H9 (cell line): ENCODE measurements at regions not wholly inside any gene's neighbourhood (a gene's known extent, or its start where the extent isn't known, plus 50 kb on each side); places are given as distances from the start of the nearest gene placed in this dataset.
A peak's percentile ranks its signal among the peaks of the same experiment; 100 is the strongest.

ENCODE experiments used
- DNase-seq: peaks from one replicate; pipeline ENCODE4 v3.0.0-alpha.2; 2017
- H2AFZ ChIP-seq: one replicate; pipeline ENCODE4 v1.6.1; 2013; ENCODE audit warnings: mild to moderate bottlenecking, low read length, control low read depth, moderate library complexity
- H2AK5ac ChIP-seq: 2 replicates; pipeline ENCODE4 v1.6.1; 2013; ENCODE audit warnings: low read length, control low read depth, mixed read lengths; ENCODE audit not compliant: insufficient read length
- H2BK120ac ChIP-seq: one replicate; pipeline ENCODE4 v1.6.1; 2013; ENCODE audit warnings: low read depth, mild to moderate bottlenecking, low read length, control low read depth, inconsistent platforms; ENCODE audit not compliant: poor library complexity, severe bottlenecking
- H2BK12ac ChIP-seq: 2 replicates; pipeline ENCODE4 v1.6.1; 2013; ENCODE audit warnings: low read length, control low read depth, mixed read lengths, low read depth; ENCODE audit not compliant: insufficient read length
- H2BK15ac ChIP-seq: 2 replicates; pipeline ENCODE4 v1.6.1; 2013; ENCODE audit warnings: low read depth, low read length, control low read depth
- H2BK20ac ChIP-seq: one replicate; pipeline ENCODE4 v1.6.1; 2013; ENCODE audit warnings: low read depth, mild to moderate bottlenecking, low read length, control low read depth, inconsistent platforms; ENCODE audit not compliant: poor library complexity, severe bottlenecking
- H2BK5ac ChIP-seq: 2 replicates; pipeline ENCODE4 v1.6.1; 2013; ENCODE audit warnings: low read length, control low read depth, mixed read lengths; ENCODE audit not compliant: insufficient read length
- H3K14ac ChIP-seq: 2 replicates; pipeline ENCODE4 v1.6.1; 2013; ENCODE audit warnings: low read length, control low read depth; ENCODE audit not compliant: insufficient read depth
- H3K18ac ChIP-seq: 2 replicates; pipeline ENCODE4 v1.6.1; 2013; ENCODE audit warnings: low read depth, mild to moderate bottlenecking, mixed read lengths, low read length, control low read depth; ENCODE audit not compliant: insufficient read length
- H3K23ac ChIP-seq: 2 replicates; pipeline ENCODE4 v1.6.1; 2013; ENCODE audit warnings: low read length, control low read depth, mixed read lengths, low read depth; ENCODE audit not compliant: insufficient read length
- H3K23me2 ChIP-seq: 2 replicates; pipeline ENCODE4 v1.6.1; 2013; ENCODE audit warnings: low read depth, mild to moderate bottlenecking, mixed read lengths, low read length, control low read depth; ENCODE audit not compliant: insufficient read length, poor library complexity, severe bottlenecking
- H3K27ac ChIP-seq: 2 replicates; pipeline ENCODE4 v1.5.1; 2013; ENCODE audit warnings: low read length, control low read depth, mixed read lengths, low read depth; ENCODE audit not compliant: insufficient read length
- H3K27me3 ChIP-seq: 2 replicates; pipeline ENCODE4 v1.6.1; 2013; ENCODE audit warnings: low read length, control low read depth, inconsistent platforms; ENCODE audit not compliant: insufficient read depth
- H3K4ac ChIP-seq: 2 replicates; pipeline ENCODE4 v1.6.1; 2013; ENCODE audit warnings: low read depth, mild to moderate bottlenecking, control low read depth, inconsistent platforms, low read length, moderate library complexity
- H3K4me1 ChIP-seq: 2 replicates; pipeline ENCODE4 v1.6.1; 2013; ENCODE audit warnings: low read length, control low read depth, inconsistent platforms; ENCODE audit not compliant: insufficient read depth
- H3K4me2 ChIP-seq: 2 replicates; pipeline ENCODE4 v1.6.1; 2013; ENCODE audit warnings: low read length, control low read depth, mixed read lengths; ENCODE audit not compliant: insufficient read length, insufficient read depth
- H3K56ac ChIP-seq: 2 replicates; pipeline ENCODE4 v1.6.1; 2013; ENCODE audit warnings: low read depth, mild to moderate bottlenecking, mixed read lengths, low read length, control low read depth; ENCODE audit not compliant: insufficient read length
- H3K79me1 ChIP-seq: 2 replicates; pipeline ENCODE4 v1.6.1; 2013; ENCODE audit warnings: low read depth, mild to moderate bottlenecking, moderate library complexity, low read length, control low read depth, inconsistent platforms; ENCODE audit not compliant: insufficient read depth, poor library complexity, severe bottlenecking
- H3K79me2 ChIP-seq: 2 replicates; pipeline ENCODE4 v1.6.1; 2013; ENCODE audit warnings: low read length, control low read depth, inconsistent platforms; ENCODE audit not compliant: insufficient read depth
- H3K9ac ChIP-seq: 2 replicates; pipeline ENCODE4 v1.6.1; 2013; ENCODE audit warnings: low read length, control low read depth, mixed read lengths; ENCODE audit not compliant: insufficient read length; ENCODE audit errors: extremely low read depth
- H3K9me3 ChIP-seq: one replicate; pipeline ENCODE4 v1.6.1; 2013; ENCODE audit warnings: low read depth, low read length, inconsistent platforms; ENCODE audit not compliant: control insufficient read depth
- H3T11ph ChIP-seq: one replicate; pipeline ENCODE4 v1.6.1; 2013; ENCODE audit warnings: mild to moderate bottlenecking, low read length, control low read depth, inconsistent platforms
- H4K20me1 ChIP-seq: one replicate; pipeline ENCODE4 v1.6.1; 2013; ENCODE audit not compliant: control insufficient read depth, insufficient read length, insufficient read depth
- H4K5ac ChIP-seq: 2 replicates; pipeline ENCODE4 v1.6.1; 2013; ENCODE audit warnings: low read depth, mild to moderate bottlenecking, mixed read lengths, low read length, control low read depth; ENCODE audit not compliant: insufficient read length
- H4K8ac ChIP-seq: replicated peaks from 2 replicates; pipeline ENCODE4 v1.6.1; 2013; ENCODE audit warnings: low read length, control low read depth, mixed read lengths, low read depth; ENCODE audit not compliant: insufficient read length
- H4K91ac ChIP-seq: 2 replicates; pipeline ENCODE4 v1.6.1; 2013; ENCODE audit warnings: low read depth, mild to moderate bottlenecking, moderate library complexity, mixed read lengths, low read length, control low read depth; ENCODE audit not compliant: insufficient read length
- H3K27ac Mint-ChIP-seq, 3 experiments: 2 replicates in 2 of 3; 3 replicates in 1 of 3; pipeline ENCODE4 v1.8.0; 2020 to 2021; ENCODE audit warnings: mixed read lengths in 3 of 3, mild to moderate bottlenecking in 1 of 3, moderate library complexity in 1 of 3
- H3K27me3 Mint-ChIP-seq: 2 replicates; pipeline ENCODE4 v1.8.0; 2021; ENCODE audit warnings: low read depth, mild to moderate bottlenecking, moderate library complexity, mixed read lengths
- H3K36me3 Mint-ChIP-seq, 3 experiments: 2 replicates in 2 of 3; 3 replicates in 1 of 3; pipeline ENCODE4 v1.8.0; 2020 to 2021; ENCODE audit warnings: low read depth in 3 of 3, mixed read lengths in 3 of 3; ENCODE audit not compliant: insufficient read depth in 1 of 3
- H3K4me1 Mint-ChIP-seq, 2 experiments: 2 replicates each; pipeline ENCODE4 v1.8.0; 2020; ENCODE audit warnings: mixed read lengths in 2 of 2
- H3K4me3 Mint-ChIP-seq, 2 experiments: 2 replicates in 1 of 2; 3 replicates in 1 of 2; pipeline ENCODE4 v1.8.0; 2020 to 2021; ENCODE audit warnings: mild to moderate bottlenecking in 2 of 2, mixed read lengths in 2 of 2, moderate library complexity in 1 of 2
- H3K9me3 Mint-ChIP-seq, 2 experiments: 2 replicates in 1 of 2; 3 replicates in 1 of 2; pipeline ENCODE4 v1.8.0; 2020; ENCODE audit warnings: mild to moderate bottlenecking in 2 of 2, mixed read lengths in 2 of 2, moderate library complexity in 1 of 2
- CTCF ChIP-seq: fragments of 200-600 bp; sonication (generic); conservative IDR thresholded peaks from 3 replicates; pipeline ENCODE4 v1.8.0; 2021; ENCODE audit warnings: antibody characterized with exemption, mild to moderate bottlenecking
- WGBS: extraction: QIAGEN DNeasy Blood & Tissue Kit; methylation state at CpG from one replicate; pipeline ENCODE4 v1.1.7; 2013; ENCODE audit warnings: missing lambda C conversion rate, low lambda C conversion rate, mixed read lengths; ENCODE audit not compliant: insufficient read length; ENCODE audit errors: extremely low coverage; 5-methylcytosine and 5-hydroxymethylcytosine counted together

DNA sequence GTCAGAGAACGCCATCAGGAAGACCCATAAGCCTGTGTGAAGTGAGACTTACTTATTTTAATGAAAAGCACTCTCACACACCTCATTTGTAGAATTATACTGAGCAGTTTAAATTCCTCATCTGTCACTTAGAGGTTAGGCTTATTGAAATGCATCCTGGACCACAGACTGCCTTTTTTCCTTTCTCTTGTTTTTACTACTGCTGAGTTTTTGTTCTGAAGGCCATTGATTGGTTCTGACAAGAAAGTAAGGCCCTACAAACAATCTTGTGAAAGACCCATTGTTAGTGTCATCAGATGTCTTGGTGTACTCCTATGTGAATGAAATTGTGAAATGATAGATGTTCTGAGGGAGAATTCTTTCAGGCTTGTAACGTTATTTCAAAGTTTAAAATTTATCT lies 1343.3 kb upstream of the ADGRL2 start:
- Mint-ChIP-seq H3K4me3 (no peak overlapping the region), H3K27me3 (no peaks in the 10 kb centered on the region), H3K4me1 (peaks cover 10% of the 10 kb centered on the region in 2 experiments), H3K36me3 (peaks cover 3 to 10% (median 6%) of the 10 kb centered on the region in 3 experiments; a peak in 4 of 7 replicates), H3K9me3 (peaks cover 11% of the 10 kb centered on the region in 2 experiments; a peak in 4 of 5 replicates), H3K27ac (peak overlapping the region in 2 of 3 experiments; percentile 28 to 35; a peak in 2 of 7 replicates)
- Histone ChIP-seq H3K27me3 (no peaks in the 10 kb centered on the region), H4K20me1 (no peaks in the 10 kb centered on the region), H3K4ac (no peak overlapping the region), H3K79me1 (no peaks in the 10 kb centered on the region), H3K4me1 (no peaks in the 10 kb centered on the region), H4K91ac (no peak overlapping the region), H2BK12ac (no peak overlapping the region), H2BK5ac (no peak overlapping the region), H3K79me2 (no peaks in the 10 kb centered on the region), H3K4me2 (no peak overlapping the region), H3T11ph (no peak overlapping the region), H2AFZ (no peak overlapping the region), H3K9ac (no peak overlapping the region), H3K9me3 (no peaks in the 10 kb centered on the region), H2BK120ac (no peak overlapping the region), H3K14ac (no peak overlapping the region), H3K18ac (no peak overlapping the region), H3K27ac (no peak overlapping the region), H3K23me2 (no peaks in the 10 kb centered on the region), H2BK20ac (no peak overlapping the region), H3K56ac (no peak overlapping the region), H2AK5ac (no peak overlapping the region), H4K8ac (no peak overlapping the region), H3K23ac (no peak overlapping the region), H4K5ac (no peak overlapping the region), H2BK15ac (no peak overlapping the region)
- no peak for DNase-seq
- no CpG with 5 or more reads among the region's 2 CpGs for WGBS
- TF ChIP-seq CTCF, result no peak
